ENCODE measurements at regions not wholly inside any gene's neighbourhood (a gene's known extent, or its start where the extent isn't known, plus 50 kb on each side); places are given as distances from the start of the nearest gene placed in this dataset.

GRCh38 chr15:72888811-72889210, 105.3 kb upstream of the ADPGK start:
- no peak for TF ChIP-seq HNF4G (IDR thresholded peaks at IDR 0.05)
- TF ChIP-seq MAX (IDR thresholded peaks at IDR 0.05): no peak
- no peak for TF ChIP-seq NR2F2 (IDR thresholded peaks at IDR 0.05)
- no peak for TF ChIP-seq REST (IDR thresholded peaks at IDR 0.05)
- TF ChIP-seq RXRA (IDR thresholded peaks at IDR 0.05): no peak
- H3K9ac ChIP-seq (ENCODE audit: low read depth in 1 of 2, low read length in 2 of 2): no peak overlapping the region
- no peaks in the 10 kb centered on the region for H3K27me3 ChIP-seq (ENCODE audit: control insufficient read depth in 4 of 4, insufficient read depth in 4 of 4, low read length in 3 of 4)
- H3K36me3 ChIP-seq (ENCODE audit: control insufficient read depth in 4 of 4, insufficient read depth in 3 of 4, low read depth in 1 of 4, low read length in 3 of 4): no peaks in the 10 kb centered on the region
- H3K4me3 ChIP-seq (ENCODE audit: low read depth in 1 of 3, low read length in 3 of 3): no peak overlapping the region
- no peaks in the 10 kb centered on the region for H3K4me1 ChIP-seq (ENCODE audit: control insufficient read depth in 4 of 4, insufficient read depth in 4 of 4, low read length in 3 of 4)
- no peaks in the 10 kb centered on the region for H3K9me3 ChIP-seq (ENCODE audit: control insufficient read depth in 4 of 4, low read length in 3 of 4)
- 87% methylated on average over 7 of the region's 7 CpGs for WGBS
- DNase-seq (ENCODE audit: low spot score): no peak
- no peak overlapping the region for H3K27ac ChIP-seq (ENCODE audit: low read depth in 1 of 2, low read length in 2 of 2)

- no peak overlapping the region for H3K27ac ChIP-seq (ENCODE audit: low read depth in 1 of 2, low read length in 2 of 2)
- H3K36me3 ChIP-seq (ENCODE audit: control insufficient read depth in 4 of 4, insufficient read depth in 3 of 4, low read depth in 1 of 4, low read length in 3 of 4): no peaks in the 10 kb centered on the region
- TF ChIP-seq REST (IDR thresholded peaks at IDR 0.05): no peak
- TF ChIP-seq MAX (IDR thresholded peaks at IDR 0.05): no peak
- no peak for TF ChIP-seq EGR1 (IDR thresholded peaks at IDR 0.05; ENCODE audit: low read depth in 2 of 2)
- no peak for TF ChIP-seq HNF4G (IDR thresholded peaks at IDR 0.05)
- no peak for TF ChIP-seq RXRA (IDR thresholded peaks at IDR 0.05)
- TF ChIP-seq JUND (IDR thresholded peaks at IDR 0.05): no peak
- TF ChIP-seq RAD21 (IDR thresholded peaks at IDR 0.05): no peak
- no peak for TF ChIP-seq GABPA (IDR thresholded peaks at IDR 0.05 in 1 of 2, conservative IDR thresholded peaks at IDR 0.05 in 1 of 2)
- no peak for TF ChIP-seq ZBTB33 (IDR thresholded peaks at IDR 0.05)
- TF ChIP-seq SP1 (IDR thresholded peaks at IDR 0.05): no peak
- DNase-seq (ENCODE audit: low spot score): no peak
- H3K4me3 ChIP-seq (ENCODE audit: low read depth in 1 of 3, low read length in 3 of 3): no peak overlapping the region
- H3K9me3 ChIP-seq (ENCODE audit: control insufficient read depth in 4 of 4, low read length in 3 of 4): no peaks in the 10 kb centered on the region
- H3K4me1 ChIP-seq (ENCODE audit: control insufficient read depth in 4 of 4, insufficient read depth in 4 of 4, low read length in 3 of 4): no peaks in the 10 kb centered on the region
- H3K9ac ChIP-seq (ENCODE audit: low read depth in 1 of 2, low read length in 2 of 2): no peak overlapping the region
- WGBS: 74% methylated on average over 1 of the region's 1 CpG
- no peaks in the 10 kb centered on the region for H3K27me3 ChIP-seq (ENCODE audit: control insufficient read depth in 4 of 4, insufficient read depth in 4 of 4, low read length in 3 of 4)
Measured at GRCh38 chr15:72888211-72888610, 104.7 kb upstream of the ADPGK start.
